Spleen (tissue), 11 donors: ENCODE measurements at regions not wholly inside any gene's neighbourhood (a gene's known extent, or its start where the extent isn't known, plus 50 kb on each side); places are given as distances from the start of the nearest gene placed in this dataset.

ENCODE experiments used
- DNase-seq: peaks from one replicate; pipeline ENCODE4 v3.0.0-alpha.2; 2020
- H3K27ac ChIP-seq, 8 donors: fragments of 200-600 bp; sonication (generic) in 7 of 8; 1 replicate in 4 of 8; 2 replicates in 4 of 8; pipeline versions ENCODE4 v1.5.0 to v1.8.0; 2016 to 2021; ENCODE audit warnings: inconsistent platforms in 4 of 8, mild to moderate bottlenecking in 4 of 8, moderate library complexity in 1 of 8
- H3K27me3 ChIP-seq, 7 donors: fragments of 200-600 bp; sonication (generic) in 6 of 7; replicated peaks in 1 of 7; 1 replicate in 4 of 7; 2 replicates in 3 of 7; pipeline versions ENCODE4 v1.5.0 to v1.8.0; 2016 to 2021; ENCODE audit warnings: inconsistent platforms in 3 of 7, mild to moderate bottlenecking in 1 of 7
- H3K36me3 ChIP-seq, 6 donors: fragments of 200-600 bp; sonication (generic) in 5 of 6; 1 replicate in 4 of 6; 2 replicates in 2 of 6; pipeline versions ENCODE4 v1.5.0 to v1.8.0; 2016 to 2021; ENCODE audit warnings: inconsistent platforms in 2 of 6
- H3K4me1 ChIP-seq, 6 donors: fragments of 200-600 bp; sonication (generic) in 5 of 6; 1 replicate in 3 of 6; 2 replicates in 3 of 6; pipeline versions ENCODE4 v1.5.0 to v1.8.0; 2016 to 2021; ENCODE audit warnings: inconsistent platforms in 3 of 6
- H3K4me3 ChIP-seq, 8 donors: fragments of 200-600 bp; sonication (generic) in 7 of 8; 1 replicate in 4 of 8; 2 replicates in 4 of 8; pipeline versions ENCODE4 v1.5.0 to v1.8.0; 2016 to 2021; ENCODE audit warnings: inconsistent platforms in 4 of 8, mild to moderate bottlenecking in 4 of 8, moderate library complexity in 2 of 8
- H3K9me3 ChIP-seq, 8 donors: fragments of 200-600 bp; sonication (generic) in 7 of 8; 1 replicate in 4 of 8; 2 replicates in 4 of 8; pipeline versions ENCODE4 v1.5.0 to v1.8.0; 2016 to 2021; ENCODE audit warnings: inconsistent platforms in 4 of 8
- CTCF ChIP-seq, 11 experiments: fragments of 200-600 bp in 7 of 11; fragments of 450-650 bp in 4 of 11; sonication (generic) in 4 of 11; IDR thresholded peaks in 8 of 11; conservative IDR thresholded peaks in 3 of 11; 1 replicate in 7 of 11; 2 replicates in 4 of 11; pipeline versions ENCODE4 v1.4.0 to v1.8.0; 2016 to 2021; ENCODE audit warnings: antibody characterized with exemption in 11 of 11, inconsistent platforms in 4 of 11, mild to moderate bottlenecking in 1 of 11
- POLR2A ChIP-seq, 3 donors: fragments of 450-650 bp; IDR thresholded peaks; one replicate each; pipeline ENCODE4 v1.5.1; 2017; ENCODE audit warnings: antibody characterized with exemption in 3 of 3, mild to moderate bottlenecking in 1 of 3
- POLR2AphosphoS5 ChIP-seq, 3 donors: sonication (generic); formaldehyde crosslinking; IDR thresholded peaks; one replicate each; pipeline ENCODE4 v1.5.1; 2017; ENCODE audit warnings: antibody characterized with exemption in 3 of 3
- WGBS, 5 donors: extraction: QIAGEN DNeasy Blood & Tissue Kit in 3 of 5; methylation state at CpG; one replicate each; pipeline versions ENCODE4 v1.1.5 to v1.1.7; 2013 to 2018; 5-methylcytosine and 5-hydroxymethylcytosine counted together
- intact Hi-C: fragments of 100-400 bp; cut with DNase I; formaldehyde crosslinking; loops from one replicate; pipeline ENCODE4 v1.15.0; 2023; ENCODE audit warnings: low total_unique reads
- donor health status: healthy with polysubstance abuse.
- donor health status: DM: no; HTN: no; CAD: no; lungs with moderate emphysema.
- donor health status: DM: no; HTN: no; CAD: no.
- donor health status: Bipolar disorder and iron deficiency.
- donor health status: healthy.
- donor health status: DM: no; HTN: no; CAD: no.
- donor health status: DM: yes; HTN: yes; CAD: no.

- no peaks in the 10 kb centered on the region for H3K36me3 ChIP-seq
- H3K27ac ChIP-seq: no peak overlapping the region
- H3K4me3 ChIP-seq: no peak overlapping the region
- intact Hi-C loops: no loop called here
- no peaks in the 10 kb centered on the region for H3K4me1 ChIP-seq
- no peak for TF ChIP-seq CTCF (IDR thresholded peaks at IDR 0.05 in 8 of 11, conservative IDR thresholded peaks at IDR 0.05 in 3 of 11)
- no peak for TF ChIP-seq POLR2A (IDR thresholded peaks at IDR 0.05)
- no peak for TF ChIP-seq POLR2AphosphoS5 (IDR thresholded peaks at IDR 0.05)
- no peak for DNase-seq
- H3K9me3 ChIP-seq: no peaks in the 10 kb centered on the region
- no peaks in the 10 kb centered on the region for H3K27me3 ChIP-seq
- WGBS, 5 donors: 81 to 87% (median 85%) methylated on average over 3 of the region's 3 CpGs
These were observed 1737.9 kb upstream of the C9orf72 start for GRCh38 chr9:29311221-29311620.

GRCh38 chr9:29312327-29312726, 1739.0 kb upstream of the C9orf72 start:
- H3K27ac ChIP-seq: no peak overlapping the region
- H3K4me1 ChIP-seq: no peaks in the 10 kb centered on the region
- H3K9me3 ChIP-seq: no peaks in the 10 kb centered on the region
- H3K36me3 ChIP-seq: no peaks in the 10 kb centered on the region
- DNase-seq: no peak
- intact Hi-C loops: no loop called here
- 89 to 97% (median 92%) methylated on average over 3 of the region's 3 CpGs for WGBS, 5 donors
- H3K4me3 ChIP-seq: no peak overlapping the region
- no peaks in the 10 kb centered on the region for H3K27me3 ChIP-seq
- TF ChIP-seq CTCF (IDR thresholded peaks at IDR 0.05 in 8 of 11, conservative IDR thresholded peaks at IDR 0.05 in 3 of 11): no peak

- intact Hi-C loops: no loop called here
- Histone ChIP-seq H3K27me3 (no peaks in the 10 kb centered on the region), H3K4me3 (no peak overlapping the region), H3K4me1 (no peaks in the 10 kb centered on the region), H3K27ac (no peak overlapping the region), H3K36me3 (no peaks in the 10 kb centered on the region), H3K9me3 (peaks cover 0 to 10% (median 0%) of the 10 kb centered on the region in 8 donors)
- TF ChIP-seq POLR2AphosphoS5 (IDR thresholded peaks at IDR 0.05): no peak
- TF ChIP-seq CTCF (IDR thresholded peaks at IDR 0.05 in 8 of 11, conservative IDR thresholded peaks at IDR 0.05 in 3 of 11): no peak
- no peak for TF ChIP-seq POLR2A (IDR thresholded peaks at IDR 0.05)
- no peak for DNase-seq
- WGBS, 5 donors: 62 to 73% (median 65%) methylated on average over 3 of the region's 3 CpGs
These were observed 1746.6 kb upstream of the C9orf72 start for GRCh38 chr9:29319736-29320513.

- intact Hi-C loops: no loop called here
- no peak for DNase-seq
- H3K27me3 ChIP-seq: no peaks in the 10 kb centered on the region
- peak overlapping the region in 2 of 8 donors; percentile 27 to 28 for H3K27ac ChIP-seq
- WGBS, 5 donors: 57 to 73% (median 60%) methylated on average over 2 of the region's 2 CpGs
- H3K9me3 ChIP-seq: peaks cover 0 to 10% (median 0%) of the 10 kb centered on the region in 8 donors
- no peaks in the 10 kb centered on the region for H3K36me3 ChIP-seq
- TF ChIP-seq POLR2A (IDR thresholded peaks at IDR 0.05) (no peak), CTCF (IDR thresholded peaks at IDR 0.05 in 8 of 11, conservative IDR thresholded peaks at IDR 0.05 in 3 of 11) (no peak), POLR2AphosphoS5 (IDR thresholded peaks at IDR 0.05) (no peak)
- H3K4me1 ChIP-seq: no peaks in the 10 kb centered on the region
- H3K4me3 ChIP-seq: no peak overlapping the region
These were observed 1749.0 kb upstream of the C9orf72 start for GRCh38 chr9:29322240-29322639.
